Sigmoid colon (tissue), 6 donors: ENCODE measurements at regions not wholly inside any gene's neighbourhood (a gene's known extent, or its start where the extent isn't known, plus 50 kb on each side); places are given as distances from the start of the nearest gene placed in this dataset.

ENCODE experiments used
- DNase-seq: peaks from one replicate; pipeline ENCODE4 v3.0.0-alpha.2; 2019
- H3K27ac ChIP-seq, 4 donors: fragments of 200-600 bp; sonication (generic); one replicate each; pipeline ENCODE4 v1.5.1; 2016 to 2019; ENCODE audit warnings: mild to moderate bottlenecking in 1 of 4
- H3K27me3 ChIP-seq, 3 donors: fragments of 200-600 bp; sonication (generic); one replicate each; pipeline ENCODE4 v1.5.1; 2019; ENCODE audit warnings: mild to moderate bottlenecking in 1 of 3
- H3K36me3 ChIP-seq, 4 donors: fragments of 200-600 bp; sonication (generic); one replicate each; pipeline ENCODE4 v1.5.1; 2016 to 2019
- H3K4me1 ChIP-seq, 4 donors: fragments of 200-600 bp; sonication (generic); one replicate each; pipeline ENCODE4 v1.5.1; 2017 to 2019
- H3K4me3 ChIP-seq, 4 donors: fragments of 200-600 bp; sonication (generic); one replicate each; pipeline ENCODE4 v1.5.1; 2017 to 2019; ENCODE audit warnings: mild to moderate bottlenecking in 2 of 4, moderate library complexity in 1 of 4
- H3K9me3 ChIP-seq, 4 donors: fragments of 200-600 bp in 3 of 4; sonication (generic) in 3 of 4; one replicate each; pipeline versions ENCODE4 v1.5.1 to v1.6.1; 2013 to 2019
- EP300 ChIP-seq, 4 donors: sonication (generic); formaldehyde crosslinking; IDR thresholded peaks; one replicate each; pipeline ENCODE4 v1.6.1; 2017; ENCODE audit warnings: antibody characterized with exemption in 4 of 4
- POLR2A ChIP-seq, 2 donors: fragments of 450-650 bp; IDR thresholded peaks; one replicate each; pipeline ENCODE4 v1.6.1; 2016; ENCODE audit warnings: antibody characterized with exemption in 2 of 2, mild to moderate bottlenecking in 2 of 2, moderate library complexity in 2 of 2
- POLR2AphosphoS5 ChIP-seq, 4 donors: sonication (generic); formaldehyde crosslinking; IDR thresholded peaks; one replicate each; pipeline ENCODE4 v1.6.1; 2017; ENCODE audit warnings: antibody characterized with exemption in 4 of 4
- WGBS, 2 donors: extraction: QIAGEN DNeasy Blood & Tissue Kit; methylation state at CpG; one replicate each; pipeline ENCODE4 v1.1.7; 2013; 5-methylcytosine and 5-hydroxymethylcytosine counted together
- intact Hi-C: fragments of 100-400 bp; cut with DNase I; formaldehyde crosslinking; loops from one replicate; pipeline ENCODE4 v1.15.1; 2023
- TF ChIP-seq, protein P1 (sequence below), 4 experiments: fragments of 450-650 bp in 3 of 4; fragments of 200-600 bp in 1 of 4; IDR thresholded peaks; one replicate each; pipeline ENCODE4 v1.5.1; 2016 to 2019; ENCODE audit warnings: antibody characterized with exemption in 4 of 4, mild to moderate bottlenecking in 3 of 4, moderate library complexity in 2 of 4
- donor health status: healthy with polysubstance abuse.
- donor health status: healthy.

DNA sequence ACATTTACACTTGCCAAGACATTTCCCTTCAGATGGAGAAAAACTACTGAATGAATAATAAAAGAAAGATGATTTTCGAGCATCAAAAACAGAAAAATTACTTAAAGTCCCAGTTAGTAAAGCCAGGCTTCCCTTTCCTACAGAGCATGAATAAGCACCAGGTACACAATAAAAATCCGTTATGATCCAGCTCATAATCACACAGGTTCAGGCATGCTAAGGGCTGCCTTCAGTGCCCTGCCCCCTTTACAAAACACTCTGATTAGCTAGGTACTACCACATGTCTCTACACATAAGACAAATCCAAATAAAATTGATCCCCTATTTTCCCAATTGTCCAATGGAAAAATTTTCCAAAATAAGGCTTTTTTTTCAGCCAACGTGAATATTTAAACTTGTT, 413.2 kb upstream of the LRATD1 start:
- Histone ChIP-seq H3K27ac (no peak overlapping the region), H3K9me3 (no peaks in the 10 kb centered on the region), H3K36me3 (no peaks in the 10 kb centered on the region), H3K4me1 (no peaks in the 10 kb centered on the region), H3K27me3 (no peaks in the 10 kb centered on the region), H3K4me3 (no peak overlapping the region)
- TF ChIP-seq, protein P1, sequence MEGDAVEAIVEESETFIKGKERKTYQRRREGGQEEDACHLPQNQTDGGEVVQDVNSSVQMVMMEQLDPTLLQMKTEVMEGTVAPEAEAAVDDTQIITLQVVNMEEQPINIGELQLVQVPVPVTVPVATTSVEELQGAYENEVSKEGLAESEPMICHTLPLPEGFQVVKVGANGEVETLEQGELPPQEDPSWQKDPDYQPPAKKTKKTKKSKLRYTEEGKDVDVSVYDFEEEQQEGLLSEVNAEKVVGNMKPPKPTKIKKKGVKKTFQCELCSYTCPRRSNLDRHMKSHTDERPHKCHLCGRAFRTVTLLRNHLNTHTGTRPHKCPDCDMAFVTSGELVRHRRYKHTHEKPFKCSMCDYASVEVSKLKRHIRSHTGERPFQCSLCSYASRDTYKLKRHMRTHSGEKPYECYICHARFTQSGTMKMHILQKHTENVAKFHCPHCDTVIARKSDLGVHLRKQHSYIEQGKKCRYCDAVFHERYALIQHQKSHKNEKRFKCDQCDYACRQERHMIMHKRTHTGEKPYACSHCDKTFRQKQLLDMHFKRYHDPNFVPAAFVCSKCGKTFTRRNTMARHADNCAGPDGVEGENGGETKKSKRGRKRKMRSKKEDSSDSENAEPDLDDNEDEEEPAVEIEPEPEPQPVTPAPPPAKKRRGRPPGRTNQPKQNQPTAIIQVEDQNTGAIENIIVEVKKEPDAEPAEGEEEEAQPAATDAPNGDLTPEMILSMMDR (IDR thresholded peaks at IDR 0.05), result no peak
- TF ChIP-seq POLR2A (IDR thresholded peaks at IDR 0.05) (no peak), POLR2AphosphoS5 (IDR thresholded peaks at IDR 0.05) (no peak), EP300 (IDR thresholded peaks at IDR 0.05) (no peak)
- 77 to 83% methylated on average over 3 of the region's 3 CpGs for WGBS, 2 donors
- intact Hi-C loops, result no loop called here
- no peak for DNase-seq

DNA sequence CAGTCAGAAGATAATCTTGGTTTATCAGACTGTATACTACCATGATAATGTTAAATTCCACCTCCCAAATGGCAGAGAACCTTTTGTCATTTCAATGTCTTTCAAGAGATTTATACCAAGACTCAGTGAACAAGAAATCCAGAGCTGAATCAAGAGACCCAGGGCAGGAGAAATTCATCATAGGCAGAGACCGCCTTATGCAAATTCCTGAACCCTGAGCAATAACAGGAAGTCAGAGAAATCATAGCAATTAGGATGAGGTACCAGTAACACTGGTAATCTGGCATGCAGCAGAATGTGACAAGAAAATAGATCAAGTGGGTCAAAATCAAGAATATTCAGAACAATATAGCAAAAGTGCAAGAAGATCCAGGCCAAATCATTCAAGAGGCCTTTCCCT, 412.4 kb upstream of the LRATD1 start:
- no peaks in the 10 kb centered on the region for H3K9me3 ChIP-seq
- no peaks in the 10 kb centered on the region for H3K36me3 ChIP-seq
- intact Hi-C loops, result no loop called here
- no peaks in the 10 kb centered on the region for H3K27me3 ChIP-seq
- no peak for DNase-seq
- no peak overlapping the region for H3K4me3 ChIP-seq
- no peak for TF ChIP-seq POLR2A (IDR thresholded peaks at IDR 0.05)
- TF ChIP-seq, protein P1 (IDR thresholded peaks at IDR 0.05), result no peak
- no peak for TF ChIP-seq EP300 (IDR thresholded peaks at IDR 0.05)
- TF ChIP-seq POLR2AphosphoS5 (IDR thresholded peaks at IDR 0.05), result no peak
- H3K27ac ChIP-seq, result no peak overlapping the region
- H3K4me1 ChIP-seq, result no peaks in the 10 kb centered on the region
- 84 to 90% methylated on average over 1 of the region's 1 CpG for WGBS, 2 donors

DNA sequence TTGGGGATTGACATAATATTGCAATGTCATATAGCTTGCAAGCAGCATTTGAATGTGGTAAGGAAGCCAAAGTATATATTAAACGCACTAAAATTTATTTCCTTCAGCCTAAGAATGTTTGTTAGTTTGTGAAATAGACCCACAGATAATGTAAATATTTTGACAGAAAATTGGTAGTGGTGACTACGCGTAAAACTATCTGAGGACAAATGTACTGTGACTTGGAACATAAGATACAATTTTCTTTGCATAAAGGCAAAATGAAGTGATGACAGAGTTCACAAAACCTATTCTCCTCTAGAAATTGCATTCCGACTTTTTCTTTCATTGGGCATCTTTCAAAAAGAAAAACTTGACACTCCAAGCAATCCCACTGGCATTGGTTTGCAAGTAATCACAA, 411.1 kb upstream of the LRATD1 start:
- Histone ChIP-seq H3K9me3 (no peaks in the 10 kb centered on the region), H3K4me1 (no peaks in the 10 kb centered on the region), H3K4me3 (no peak overlapping the region), H3K27me3 (no peaks in the 10 kb centered on the region), H3K27ac (no peak overlapping the region), H3K36me3 (no peaks in the 10 kb centered on the region)
- intact Hi-C loops, result no loop called here
- TF ChIP-seq EP300 (IDR thresholded peaks at IDR 0.05) (no peak), POLR2A (IDR thresholded peaks at IDR 0.05) (no peak), POLR2AphosphoS5 (IDR thresholded peaks at IDR 0.05) (no peak)
- no peak for DNase-seq
- 73 to 77% methylated on average over 4 of the region's 4 CpGs for WGBS, 2 donors

DNA sequence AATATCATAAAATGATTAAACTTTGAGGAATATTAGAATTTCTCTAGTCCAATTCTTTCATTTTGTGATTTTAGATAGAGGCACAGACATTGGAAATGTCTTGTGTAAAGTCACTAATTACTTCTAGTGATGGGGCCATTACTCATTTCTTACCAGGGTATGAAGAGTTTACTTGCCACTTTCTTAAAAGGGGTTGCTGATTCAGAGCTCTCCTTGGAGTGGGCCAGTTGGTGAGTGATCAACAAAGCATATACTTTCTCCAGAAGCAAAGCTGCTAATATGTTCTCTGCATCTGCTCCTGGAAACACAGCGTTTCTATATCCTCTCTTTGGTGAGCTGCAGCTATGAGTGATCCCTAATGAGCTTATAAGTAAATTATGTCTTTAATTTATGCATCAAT, 408.9 kb upstream of the LRATD1 start:
- DNase-seq, result no peak
- intact Hi-C loops, result no loop called here
- no peak overlapping the region for H3K27ac ChIP-seq
- H3K4me3 ChIP-seq, result no peak overlapping the region
- H3K27me3 ChIP-seq, result no peaks in the 10 kb centered on the region
- 79 to 83% methylated on average over 1 of the region's 1 CpG for WGBS, 2 donors
- no peaks in the 10 kb centered on the region for H3K36me3 ChIP-seq
- no peaks in the 10 kb centered on the region for H3K4me1 ChIP-seq
- no peaks in the 10 kb centered on the region for H3K9me3 ChIP-seq
- TF ChIP-seq, protein P1 (IDR thresholded peaks at IDR 0.05), result no peak
- TF ChIP-seq POLR2AphosphoS5 (IDR thresholded peaks at IDR 0.05) (no peak), POLR2A (IDR thresholded peaks at IDR 0.05) (no peak), EP300 (IDR thresholded peaks at IDR 0.05) (no peak)

DNA sequence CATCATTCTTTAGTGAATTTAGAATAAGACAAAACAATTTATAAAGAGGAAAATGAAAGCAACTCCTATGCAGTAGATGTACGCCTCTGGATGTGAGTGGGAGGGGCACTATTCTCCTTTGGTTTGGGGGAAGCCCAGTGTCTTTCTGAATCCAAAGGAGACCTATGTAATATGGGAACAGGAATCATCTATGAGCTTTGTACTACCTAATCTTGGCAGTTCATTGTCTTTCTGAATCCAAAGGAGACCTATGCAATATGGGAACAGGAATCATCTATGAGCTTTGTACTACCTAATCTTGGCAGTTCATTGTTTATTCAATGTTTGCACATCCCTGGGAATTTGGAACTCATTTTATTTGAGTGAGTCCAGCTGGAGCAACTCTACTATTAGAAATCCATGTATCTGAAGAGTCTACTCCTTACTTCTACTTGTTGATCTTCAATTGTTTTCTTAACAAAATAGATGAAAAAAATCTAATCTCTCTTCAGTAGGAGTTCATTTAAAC, 401.1 kb upstream of the LRATD1 start:
- no peak overlapping the region for H3K27ac ChIP-seq
- no peaks in the 10 kb centered on the region for H3K27me3 ChIP-seq
- WGBS, 2 donors, result 88 to 94% methylated on average over 1 of the region's 1 CpG
- no peaks in the 10 kb centered on the region for H3K36me3 ChIP-seq
- no peaks in the 10 kb centered on the region for H3K4me1 ChIP-seq
- H3K4me3 ChIP-seq, result no peak overlapping the region
- no peak for DNase-seq
- TF ChIP-seq POLR2A (IDR thresholded peaks at IDR 0.05) (no peak), EP300 (IDR thresholded peaks at IDR 0.05) (no peak), POLR2AphosphoS5 (IDR thresholded peaks at IDR 0.05) (no peak)
- TF ChIP-seq, protein P1 (IDR thresholded peaks at IDR 0.05), result no peak
- intact Hi-C loops, result no loop called here
- no peaks in the 10 kb centered on the region for H3K9me3 ChIP-seq
